ENCODE measurements at regions not wholly inside any gene's neighbourhood (a gene's known extent, or its start where the extent isn't known, plus 50 kb on each side); places are given as distances from the start of the nearest gene placed in this dataset.
"Not testable (repeated sequence)": the region's sequence is repeated elsewhere in the genome, so short reads cannot be mapped to it uniquely, and the experiment has no call there.

DNA sequence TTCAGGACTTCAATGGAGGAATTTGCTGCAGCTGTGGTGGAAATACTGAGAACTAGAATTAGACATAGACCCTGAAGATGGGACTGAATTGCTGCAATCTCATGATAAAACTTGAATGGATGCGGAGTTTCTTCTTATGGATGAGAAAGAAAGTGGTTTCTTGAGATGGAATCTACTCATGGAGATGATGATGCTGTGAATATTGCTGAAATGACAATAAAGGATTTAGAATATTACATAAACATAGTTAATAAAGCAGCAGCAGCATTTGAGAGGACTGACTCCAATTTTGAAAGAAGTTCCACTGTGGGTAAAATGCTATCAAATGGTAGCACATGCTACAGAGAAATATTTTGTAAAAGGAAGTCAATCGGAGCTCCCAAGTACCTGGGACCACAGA lies 264.6 kb downstream of the UBE3D start:
- ChIA-PET CTCF (no interaction called here), POLR2A (no interaction called here)
- no peak overlapping the region for H3K4me3 ChIP-seq (ENCODE audit: low read depth in 2 of 2, low read length in 2 of 2)
- H3K36me3 ChIP-seq (ENCODE audit: control insufficient read depth, insufficient read depth, low read length): no peaks in the 10 kb centered on the region
- H3K27me3 ChIP-seq (ENCODE audit: control insufficient read depth, insufficient read depth, low read length): no peaks in the 10 kb centered on the region
- no peak for ATAC-seq
- intact Hi-C loops (cut with micrococcal nuclease; ENCODE audit: unreplicated experiment) (no loop called here), in situ Hi-C loops (cut with HindIII; ENCODE audit: low pct_unique_long_range_greater_than_20kb, low sequenced_read_pairs) (no loop called here)
- TF ChIP-seq CTCF (IDR thresholded peaks at IDR 0.05) (no peak), POLR2AphosphoS5 (IDR thresholded peaks at IDR 0.05; ENCODE audit: low read depth, low read length) (no peak), SIN3A (IDR thresholded peaks at IDR 0.05; ENCODE audit: borderline replicate concordance, insufficient read depth, low read depth, low read length) (no peak), TCF7L2 (IDR thresholded peaks at IDR 0.05; ENCODE audit: low read depth, low read length) (no peak)
- no peak overlapping the region for H3K27ac ChIP-seq (ENCODE audit: low read length)
- no peaks in the 10 kb centered on the region for H3K4me1 ChIP-seq (ENCODE audit: control insufficient read depth, insufficient read depth, low read length)
- DNase-seq (ENCODE audit: low read depth, low spot score): no peak
- no TSS peak for BruUV-seq (replicated peaks)
- H3K9me3 ChIP-seq (ENCODE audit: control insufficient read depth, insufficient read depth, low read depth, low read length): no peaks in the 10 kb centered on the region

- in situ Hi-C loops (cut with HindIII; ENCODE audit: low pct_unique_long_range_greater_than_20kb, low sequenced_read_pairs); intact Hi-C loops (cut with micrococcal nuclease; ENCODE audit: unreplicated experiment); CTCF ChIA-PET; BruUV-seq (replicated peaks); H3K27ac ChIP-seq (ENCODE audit: low read length); H3K27me3 ChIP-seq (ENCODE audit: control insufficient read depth, insufficient read depth, low read length); H3K4me3 ChIP-seq (ENCODE audit: low read depth in 2 of 2, low read length in 2 of 2); DNase-seq (ENCODE audit: low read depth, low spot score); H3K4me1 ChIP-seq (ENCODE audit: control insufficient read depth, insufficient read depth, low read length); H3K36me3 ChIP-seq (ENCODE audit: control insufficient read depth, insufficient read depth, low read length); H3K9me3 ChIP-seq (ENCODE audit: control insufficient read depth, insufficient read depth, low read depth, low read length); POLR2A ChIA-PET; ATAC-seq: not testable (repeated sequence)
Observed at GRCh38 chr6:82816243-82816642, 249.4 kb downstream of the UBE3D start.

DNA sequence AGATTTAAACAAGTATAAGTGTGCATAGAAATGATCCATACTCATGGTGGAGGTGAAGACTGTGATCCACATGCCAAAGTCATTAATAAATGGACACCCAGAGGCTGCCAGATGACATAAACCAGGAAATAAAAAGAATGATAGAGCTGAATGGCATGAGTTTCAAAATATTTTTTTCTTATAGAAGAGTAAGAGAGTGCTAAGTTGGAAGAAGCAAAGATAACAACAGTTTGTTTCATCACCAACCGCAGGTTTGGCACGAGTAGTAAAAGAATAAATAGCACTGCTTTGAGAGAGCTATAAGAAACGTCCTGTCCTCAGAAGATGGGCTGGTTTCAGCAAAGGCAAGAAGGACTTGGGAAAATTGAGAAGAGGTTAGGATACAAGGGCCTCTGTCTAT lies 246.9 kb downstream of the UBE3D start:
- no peaks in the 10 kb centered on the region for H3K36me3 ChIP-seq (ENCODE audit: control insufficient read depth, insufficient read depth, low read length)
- TF ChIP-seq CTCF (IDR thresholded peaks at IDR 0.05) (no peak), TCF7L2 (IDR thresholded peaks at IDR 0.05; ENCODE audit: low read depth, low read length) (no peak), SIN3A (IDR thresholded peaks at IDR 0.05; ENCODE audit: borderline replicate concordance, insufficient read depth, low read depth, low read length) (no peak), POLR2AphosphoS5 (IDR thresholded peaks at IDR 0.05; ENCODE audit: low read depth, low read length) (no peak)
- TF ChIP-seq, protein P1, sequence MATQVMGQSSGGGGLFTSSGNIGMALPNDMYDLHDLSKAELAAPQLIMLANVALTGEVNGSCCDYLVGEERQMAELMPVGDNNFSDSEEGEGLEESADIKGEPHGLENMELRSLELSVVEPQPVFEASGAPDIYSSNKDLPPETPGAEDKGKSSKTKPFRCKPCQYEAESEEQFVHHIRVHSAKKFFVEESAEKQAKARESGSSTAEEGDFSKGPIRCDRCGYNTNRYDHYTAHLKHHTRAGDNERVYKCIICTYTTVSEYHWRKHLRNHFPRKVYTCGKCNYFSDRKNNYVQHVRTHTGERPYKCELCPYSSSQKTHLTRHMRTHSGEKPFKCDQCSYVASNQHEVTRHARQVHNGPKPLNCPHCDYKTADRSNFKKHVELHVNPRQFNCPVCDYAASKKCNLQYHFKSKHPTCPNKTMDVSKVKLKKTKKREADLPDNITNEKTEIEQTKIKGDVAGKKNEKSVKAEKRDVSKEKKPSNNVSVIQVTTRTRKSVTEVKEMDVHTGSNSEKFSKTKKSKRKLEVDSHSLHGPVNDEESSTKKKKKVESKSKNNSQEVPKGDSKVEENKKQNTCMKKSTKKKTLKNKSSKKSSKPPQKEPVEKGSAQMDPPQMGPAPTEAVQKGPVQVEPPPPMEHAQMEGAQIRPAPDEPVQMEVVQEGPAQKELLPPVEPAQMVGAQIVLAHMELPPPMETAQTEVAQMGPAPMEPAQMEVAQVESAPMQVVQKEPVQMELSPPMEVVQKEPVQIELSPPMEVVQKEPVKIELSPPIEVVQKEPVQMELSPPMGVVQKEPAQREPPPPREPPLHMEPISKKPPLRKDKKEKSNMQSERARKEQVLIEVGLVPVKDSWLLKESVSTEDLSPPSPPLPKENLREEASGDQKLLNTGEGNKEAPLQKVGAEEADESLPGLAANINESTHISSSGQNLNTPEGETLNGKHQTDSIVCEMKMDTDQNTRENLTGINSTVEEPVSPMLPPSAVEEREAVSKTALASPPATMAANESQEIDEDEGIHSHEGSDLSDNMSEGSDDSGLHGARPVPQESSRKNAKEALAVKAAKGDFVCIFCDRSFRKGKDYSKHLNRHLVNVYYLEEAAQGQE (IDR thresholded peaks at IDR 0.05; ENCODE audit: insufficient read depth in 1 of 2, low read depth in 2 of 2, low read length in 1 of 2): no peak
- no peaks in the 10 kb centered on the region for H3K9me3 ChIP-seq (ENCODE audit: control insufficient read depth, insufficient read depth, low read depth, low read length)
- no peaks in the 10 kb centered on the region for H3K27me3 ChIP-seq (ENCODE audit: control insufficient read depth, insufficient read depth, low read length)
- ATAC-seq (no peak), DNase-seq (ENCODE audit: low read depth, low spot score) (no peak)
- POLR2A ChIA-PET: no interaction called here
- in situ Hi-C loops (cut with HindIII; ENCODE audit: low pct_unique_long_range_greater_than_20kb, low sequenced_read_pairs): no loop called here
- CTCF ChIA-PET: interaction anchor here (0.6 kb wide), 1 partner anchor 25 kb away, joined by 3 read pairs; no protein-coding TSS in a partner anchor
- H3K27ac ChIP-seq (ENCODE audit: low read length): no peak overlapping the region
- intact Hi-C loops (cut with micrococcal nuclease; ENCODE audit: unreplicated experiment): no loop called here
- no TSS peak for BruUV-seq (replicated peaks)
- no peak overlapping the region for H3K4me3 ChIP-seq (ENCODE audit: low read depth in 2 of 2, low read length in 2 of 2)
- no peaks in the 10 kb centered on the region for H3K4me1 ChIP-seq (ENCODE audit: control insufficient read depth, insufficient read depth, low read length)
